Lower leg skin (tissue), 3 donors: ENCODE measurements at regions not wholly inside any gene's neighbourhood (a gene's known extent, or its start where the extent isn't known, plus 50 kb on each side); places are given as distances from the start of the nearest gene placed in this dataset.

Source experiments
- CTCF ChIP-seq, 3 donors: fragments of 450-650 bp; IDR thresholded peaks; one replicate each; pipeline ENCODE4 v1.5.1; 2016; ENCODE audit warnings: antibody characterized with exemption in 3 of 3, mild to moderate bottlenecking in 3 of 3, moderate library complexity in 2 of 3
- POLR2A ChIP-seq, 2 donors: fragments of 450-650 bp; IDR thresholded peaks; one replicate each; pipeline ENCODE4 v1.6.1; 2016 to 2017; ENCODE audit warnings: antibody characterized with exemption in 2 of 2, mild to moderate bottlenecking in 1 of 2, moderate library complexity in 1 of 2

- no peak for TF ChIP-seq CTCF (IDR thresholded peaks at IDR 0.05)
- TF ChIP-seq POLR2A (IDR thresholded peaks at IDR 0.05): no peak
Measured at GRCh38 chr7:3218411-3219225, 82.4 kb upstream of the SDK1 start.
